ENCODE measurements at regions not wholly inside any gene's neighbourhood (a gene's known extent, or its start where the extent isn't known, plus 50 kb on each side); places are given as distances from the start of the nearest gene placed in this dataset.

- Histone ChIP-seq H3K27me3 (ENCODE audit: control insufficient read depth in 1 of 2, insufficient read depth in 2 of 2, low read length in 1 of 2) (no peaks in the 10 kb centered on the region), H3K4me3 (ENCODE audit: low read length in 2 of 2) (no peak overlapping the region), H3K9me3 (ENCODE audit: control insufficient read depth, low read length) (no peaks in the 10 kb centered on the region), H3K4me1 (ENCODE audit: control insufficient read depth in 1 of 2, insufficient read depth in 2 of 2, low read length in 2 of 2) (peaks cover 3% of the 10 kb centered on the region in 2 donors), H3K36me3 (ENCODE audit: control insufficient read depth in 1 of 2, insufficient read depth in 2 of 2, low read length in 1 of 2) (no peaks in the 10 kb centered on the region), H3K27ac (ENCODE audit: low read depth in 1 of 2, low read length in 2 of 2) (peak overlapping the region in 1 of 2 donors; percentile 44)
- intact Hi-C loops (cut with DNase I), result no loop called here
- 2 to 5% methylated on average over 3 of the region's 3 CpGs for WGBS, 2 donors
- DNase-seq (no peak), ATAC-seq (ENCODE audit: low FRiP score) (peak; percentile 30)
Observed at GRCh38 chr11:128210148-128210940, 377.0 kb downstream of the ETS1 start.

- Histone ChIP-seq H3K4me3 (ENCODE audit: low read length in 2 of 2) (no peak overlapping the region), H3K27ac (ENCODE audit: low read depth in 1 of 2, low read length in 2 of 2) (peak overlapping the region; percentile 43 to 89), H3K4me1 (ENCODE audit: control insufficient read depth in 1 of 2, insufficient read depth in 2 of 2, low read length in 2 of 2) (peaks cover 3% of the 10 kb centered on the region in 2 donors), H3K9me3 (ENCODE audit: control insufficient read depth, low read length) (no peaks in the 10 kb centered on the region), H3K27me3 (ENCODE audit: control insufficient read depth in 1 of 2, insufficient read depth in 2 of 2, low read length in 1 of 2) (no peaks in the 10 kb centered on the region), H3K36me3 (ENCODE audit: control insufficient read depth in 1 of 2, insufficient read depth in 2 of 2, low read length in 1 of 2) (no peaks in the 10 kb centered on the region)
- intact Hi-C loops (cut with DNase I), result no loop called here
- ATAC-seq (ENCODE audit: low FRiP score) (no peak), DNase-seq (no peak)
Observed at GRCh38 chr11:128209138-128209435, 378.3 kb downstream of the ETS1 start.

- H3K27ac ChIP-seq (ENCODE audit: low read depth in 1 of 2, low read length in 2 of 2), result peak overlapping the region; percentile 43 to 89
- H3K9me3 ChIP-seq (ENCODE audit: control insufficient read depth, low read length), result no peaks in the 10 kb centered on the region
- ATAC-seq (ENCODE audit: low FRiP score), result peak; percentile 72
- WGBS, 2 donors, result 12 to 17% methylated on average over 6 of the region's 6 CpGs
- DNase-seq, result peak in 1 of 2 donors; percentile 61
- H3K4me1 ChIP-seq (ENCODE audit: control insufficient read depth in 1 of 2, insufficient read depth in 2 of 2, low read length in 2 of 2), result peaks cover 3% of the 10 kb centered on the region in 2 donors
- no peaks in the 10 kb centered on the region for H3K27me3 ChIP-seq (ENCODE audit: control insufficient read depth in 1 of 2, insufficient read depth in 2 of 2, low read length in 1 of 2)
- intact Hi-C loops (cut with DNase I), result no loop called here
- H3K36me3 ChIP-seq (ENCODE audit: control insufficient read depth in 1 of 2, insufficient read depth in 2 of 2, low read length in 1 of 2), result no peaks in the 10 kb centered on the region
- no peak overlapping the region for H3K4me3 ChIP-seq (ENCODE audit: low read length in 2 of 2)
Observed at GRCh38 chr11:128208329-128209137, 378.8 kb downstream of the ETS1 start.

GRCh38 chr11:128207861-128208321 is 379.5 kb downstream of the ETS1 start:
- intact Hi-C loops (cut with DNase I), result no loop called here
- peak overlapping the region in 1 of 2 donors; percentile 69 for H3K27ac ChIP-seq (ENCODE audit: low read depth in 1 of 2, low read length in 2 of 2)
- no peaks in the 10 kb centered on the region for H3K9me3 ChIP-seq (ENCODE audit: control insufficient read depth, low read length)
- DNase-seq (no peak), ATAC-seq (ENCODE audit: low FRiP score) (peak; percentile 40)
- H3K4me1 ChIP-seq (ENCODE audit: control insufficient read depth in 1 of 2, insufficient read depth in 2 of 2, low read length in 2 of 2), result peaks cover 3% of the 10 kb centered on the region in 2 donors
- H3K4me3 ChIP-seq (ENCODE audit: low read length in 2 of 2), result no peak overlapping the region
- WGBS, 2 donors, result 49 to 61% methylated on average over 3 of the region's 3 CpGs
- no peaks in the 10 kb centered on the region for H3K36me3 ChIP-seq (ENCODE audit: control insufficient read depth in 1 of 2, insufficient read depth in 2 of 2, low read length in 1 of 2)
- no peaks in the 10 kb centered on the region for H3K27me3 ChIP-seq (ENCODE audit: control insufficient read depth in 1 of 2, insufficient read depth in 2 of 2, low read length in 1 of 2)

GRCh38 chr11:128206461-128206860 is 380.9 kb downstream of the ETS1 start:
- Histone ChIP-seq H3K4me3 (ENCODE audit: low read length in 2 of 2) (no peak overlapping the region), H3K27me3 (ENCODE audit: control insufficient read depth in 1 of 2, insufficient read depth in 2 of 2, low read length in 1 of 2) (no peaks in the 10 kb centered on the region), H3K36me3 (ENCODE audit: control insufficient read depth in 1 of 2, insufficient read depth in 2 of 2, low read length in 1 of 2) (no peaks in the 10 kb centered on the region), H3K4me1 (ENCODE audit: control insufficient read depth in 1 of 2, insufficient read depth in 2 of 2, low read length in 2 of 2) (peaks cover 3% of the 10 kb centered on the region in 2 donors), H3K27ac (ENCODE audit: low read depth in 1 of 2, low read length in 2 of 2) (no peak overlapping the region), H3K9me3 (ENCODE audit: control insufficient read depth, low read length) (no peaks in the 10 kb centered on the region)
- DNase-seq (no peak), ATAC-seq (ENCODE audit: low FRiP score) (no peak)
- intact Hi-C loops (cut with DNase I), result no loop called here

GRCh38 chr11:128205796-128206195 is 381.6 kb downstream of the ETS1 start:
- ATAC-seq (ENCODE audit: low FRiP score) (no peak), DNase-seq (no peak)
- H3K9me3 ChIP-seq (ENCODE audit: control insufficient read depth, low read length), result no peaks in the 10 kb centered on the region
- no peaks in the 10 kb centered on the region for H3K36me3 ChIP-seq (ENCODE audit: control insufficient read depth in 1 of 2, insufficient read depth in 2 of 2, low read length in 1 of 2)
- H3K27me3 ChIP-seq (ENCODE audit: control insufficient read depth in 1 of 2, insufficient read depth in 2 of 2, low read length in 1 of 2), result no peaks in the 10 kb centered on the region
- H3K27ac ChIP-seq (ENCODE audit: low read depth in 1 of 2, low read length in 2 of 2), result no peak overlapping the region
- H3K4me1 ChIP-seq (ENCODE audit: control insufficient read depth in 1 of 2, insufficient read depth in 2 of 2, low read length in 2 of 2), result peaks cover 3% of the 10 kb centered on the region in 2 donors
- intact Hi-C loops (cut with DNase I), result no loop called here
- H3K4me3 ChIP-seq (ENCODE audit: low read length in 2 of 2), result no peak overlapping the region

GRCh38 chr11:128204898-128205297 is 382.5 kb downstream of the ETS1 start:
- Histone ChIP-seq H3K27ac (ENCODE audit: low read depth in 1 of 2, low read length in 2 of 2) (no peak overlapping the region), H3K4me3 (ENCODE audit: low read length in 2 of 2) (no peak overlapping the region), H3K4me1 (ENCODE audit: control insufficient read depth in 1 of 2, insufficient read depth in 2 of 2, low read length in 2 of 2) (peaks cover 3% of the 10 kb centered on the region in 2 donors), H3K27me3 (ENCODE audit: control insufficient read depth in 1 of 2, insufficient read depth in 2 of 2, low read length in 1 of 2) (peaks cover 0 to 2% of the 10 kb centered on the region in 2 donors), H3K9me3 (ENCODE audit: control insufficient read depth, low read length) (no peaks in the 10 kb centered on the region), H3K36me3 (ENCODE audit: control insufficient read depth in 1 of 2, insufficient read depth in 2 of 2, low read length in 1 of 2) (no peaks in the 10 kb centered on the region)
- DNase-seq, result no peak
- intact Hi-C loops (cut with DNase I), result no loop called here
- WGBS, 2 donors, result 95 to 99% methylated on average over 3 of the region's 3 CpGs
- ATAC-seq (ENCODE audit: low FRiP score), result no peak

- H3K36me3 ChIP-seq (ENCODE audit: control insufficient read depth in 1 of 2, insufficient read depth in 2 of 2, low read length in 1 of 2), result no peaks in the 10 kb centered on the region
- intact Hi-C loops (cut with DNase I), result no loop called here
- no peaks in the 10 kb centered on the region for H3K4me1 ChIP-seq (ENCODE audit: control insufficient read depth in 1 of 2, insufficient read depth in 2 of 2, low read length in 2 of 2)
- no peak overlapping the region for H3K27ac ChIP-seq (ENCODE audit: low read depth in 1 of 2, low read length in 2 of 2)
- WGBS, 2 donors, result 45 to 53% methylated on average over 4 of the region's 4 CpGs
- peaks cover 0 to 2% of the 10 kb centered on the region in 2 donors for H3K27me3 ChIP-seq (ENCODE audit: control insufficient read depth in 1 of 2, insufficient read depth in 2 of 2, low read length in 1 of 2)
- ATAC-seq (ENCODE audit: low FRiP score) (no peak), DNase-seq (no peak)
- no peaks in the 10 kb centered on the region for H3K9me3 ChIP-seq (ENCODE audit: control insufficient read depth, low read length)
- H3K4me3 ChIP-seq (ENCODE audit: low read length in 2 of 2), result no peak overlapping the region
Observed at GRCh38 chr11:128201801-128202200, 385.6 kb downstream of the ETS1 start.

- intact Hi-C loops (cut with DNase I), result no loop called here
- no peak for DNase-seq
- Histone ChIP-seq H3K27me3 (ENCODE audit: control insufficient read depth in 1 of 2, insufficient read depth in 2 of 2, low read length in 1 of 2) (peaks cover 0 to 2% of the 10 kb centered on the region in 2 donors), H3K4me1 (ENCODE audit: control insufficient read depth in 1 of 2, insufficient read depth in 2 of 2, low read length in 2 of 2) (no peaks in the 10 kb centered on the region), H3K9me3 (ENCODE audit: control insufficient read depth, low read length) (no peaks in the 10 kb centered on the region), H3K27ac (ENCODE audit: low read depth in 1 of 2, low read length in 2 of 2) (no peak overlapping the region), H3K4me3 (ENCODE audit: low read length in 2 of 2) (no peak overlapping the region), H3K36me3 (ENCODE audit: control insufficient read depth in 1 of 2, insufficient read depth in 2 of 2, low read length in 1 of 2) (no peaks in the 10 kb centered on the region)
- 91 to 93% methylated on average over 5 of the region's 5 CpGs for WGBS, 2 donors
- no peak for ATAC-seq (ENCODE audit: low FRiP score)
Observed at GRCh38 chr11:128201009-128201408, 386.3 kb downstream of the ETS1 start.
